ES-I3 (cell line): ENCODE measurements at regions not wholly inside any gene's neighbourhood (a gene's known extent, or its start where the extent isn't known, plus 50 kb on each side); places are given as distances from the start of the nearest gene placed in this dataset.

ENCODE experiments used
- H3K36me3 ChIP-seq: 2 replicates; pipeline ENCODE4 v1.6.1; 2013; ENCODE audit warnings: mild to moderate bottlenecking, low read length, control low read depth, moderate library complexity; ENCODE audit not compliant: insufficient read depth
- H3K4me1 ChIP-seq: 2 replicates; pipeline ENCODE4 v1.6.1; 2013; ENCODE audit warnings: mild to moderate bottlenecking, control low read depth, low read length; ENCODE audit not compliant: insufficient read depth
- H3K9ac ChIP-seq: 2 replicates; pipeline ENCODE4 v1.6.1; 2013; ENCODE audit warnings: low read depth, mild to moderate bottlenecking, low read length, moderate library complexity
- H3K9me3 ChIP-seq: 2 replicates; pipeline ENCODE4 v1.6.1; 2013; ENCODE audit warnings: mild to moderate bottlenecking, low read length, moderate library complexity; ENCODE audit not compliant: control insufficient read depth, insufficient read depth

DNA sequence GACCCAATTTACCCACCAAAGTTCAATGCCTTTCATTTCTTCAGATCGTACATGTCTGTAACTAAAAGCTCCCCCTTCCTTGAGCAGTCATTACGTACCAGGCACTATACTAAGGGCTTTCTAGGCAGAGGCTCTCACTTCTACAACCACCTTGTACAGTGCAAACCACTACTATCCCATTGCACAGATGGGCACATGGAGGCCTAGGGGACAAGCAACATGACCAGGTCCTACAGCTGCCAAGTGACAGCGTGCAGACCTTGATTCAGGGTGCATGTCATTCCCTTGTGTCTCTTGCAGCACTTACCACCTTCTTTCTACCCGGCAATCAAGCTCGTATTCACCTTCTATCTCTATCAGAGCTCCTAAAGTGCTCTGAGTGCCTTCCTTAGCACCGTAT, 382.7 kb downstream of the SOX9 start:
- Histone ChIP-seq H3K4me1 (peaks cover 27% of the 10 kb centered on the region), H3K9ac (no peak overlapping the region), H3K36me3 (no peaks in the 10 kb centered on the region)

DNA sequence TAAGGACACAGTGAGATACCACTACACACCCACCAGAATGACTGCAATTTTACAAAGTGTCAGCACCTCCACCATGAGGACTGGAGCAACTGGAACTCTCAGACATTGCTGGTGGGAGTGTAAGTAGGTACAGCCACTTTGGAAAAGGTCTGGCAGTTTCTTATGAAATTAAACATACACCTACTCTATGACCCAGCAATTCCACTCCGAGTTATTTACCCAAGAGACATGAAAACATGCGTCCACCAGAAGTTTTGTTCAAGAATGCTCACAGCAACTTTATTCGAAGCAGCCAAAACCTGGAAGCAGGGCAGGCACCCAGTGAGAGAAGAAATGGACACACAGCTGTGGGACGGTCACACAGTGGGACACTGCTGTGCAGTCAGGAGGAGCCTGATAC, 384.0 kb downstream of the SOX9 start:
- H3K9me3 ChIP-seq = peaks cover 3% of the 10 kb centered on the region; the same call in 1 of the 2 replicates
- H3K36me3 ChIP-seq = no peaks in the 10 kb centered on the region
- H3K9ac ChIP-seq = no peak overlapping the region
- peaks cover 27% of the 10 kb centered on the region for H3K4me1 ChIP-seq

More for the DNA sequence above, 382.7 kb downstream of the SOX9 start:
- H3K9me3 ChIP-seq = peaks cover 3% of the 10 kb centered on the region; the same call in 1 of the 2 replicates

DNA sequence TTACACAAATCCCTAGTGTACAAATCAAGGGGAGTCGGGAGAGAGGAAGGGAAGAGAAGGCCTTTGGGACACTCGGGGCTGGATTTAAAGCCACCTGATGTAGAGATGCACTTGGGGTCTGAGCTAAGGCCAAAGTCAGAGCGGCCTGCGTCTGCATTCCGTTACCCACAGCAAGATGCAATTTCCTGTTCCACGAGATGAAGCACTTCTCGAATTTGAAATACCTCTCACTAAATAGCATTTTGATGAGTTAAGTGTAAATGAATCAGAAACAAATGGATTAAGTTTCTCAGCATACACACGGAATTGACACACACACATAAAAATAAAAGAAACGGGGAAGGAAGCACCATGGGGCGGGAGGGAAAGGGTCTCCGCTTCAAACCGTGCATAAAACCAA, 386.0 kb downstream of the SOX9 start:
- no peak overlapping the region for H3K9ac ChIP-seq
- peaks cover 3% of the 10 kb centered on the region; the same call in 1 of the 2 replicates for H3K9me3 ChIP-seq
- H3K36me3 ChIP-seq = no peaks in the 10 kb centered on the region
- H3K4me1 ChIP-seq = peaks cover 33% of the 10 kb centered on the region

DNA sequence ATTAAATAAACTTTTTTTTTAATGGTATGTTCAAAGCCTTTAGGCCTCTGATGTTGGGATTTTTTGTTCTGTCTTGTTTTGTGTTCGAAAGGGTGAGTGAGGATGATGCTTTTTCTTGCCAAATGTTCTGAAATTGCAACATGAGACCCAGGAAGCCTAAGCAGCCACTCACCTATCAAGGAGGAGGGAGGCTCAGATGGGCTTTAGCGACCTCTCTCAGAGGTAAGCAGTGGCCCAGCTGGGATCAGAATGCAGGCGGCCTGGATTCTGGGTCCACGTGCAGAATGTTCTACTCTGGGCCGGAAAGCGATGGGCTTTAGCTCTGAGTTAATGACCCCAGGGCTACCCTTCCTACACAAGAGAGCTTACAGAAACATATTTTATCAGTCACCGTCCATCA, 386.6 kb downstream of the SOX9 start:
- Histone ChIP-seq H3K4me1 (peaks cover 28% of the 10 kb centered on the region), H3K36me3 (no peaks in the 10 kb centered on the region), H3K9me3 (peaks cover 3% of the 10 kb centered on the region; the same call in 1 of the 2 replicates), H3K9ac (no peak overlapping the region)

DNA sequence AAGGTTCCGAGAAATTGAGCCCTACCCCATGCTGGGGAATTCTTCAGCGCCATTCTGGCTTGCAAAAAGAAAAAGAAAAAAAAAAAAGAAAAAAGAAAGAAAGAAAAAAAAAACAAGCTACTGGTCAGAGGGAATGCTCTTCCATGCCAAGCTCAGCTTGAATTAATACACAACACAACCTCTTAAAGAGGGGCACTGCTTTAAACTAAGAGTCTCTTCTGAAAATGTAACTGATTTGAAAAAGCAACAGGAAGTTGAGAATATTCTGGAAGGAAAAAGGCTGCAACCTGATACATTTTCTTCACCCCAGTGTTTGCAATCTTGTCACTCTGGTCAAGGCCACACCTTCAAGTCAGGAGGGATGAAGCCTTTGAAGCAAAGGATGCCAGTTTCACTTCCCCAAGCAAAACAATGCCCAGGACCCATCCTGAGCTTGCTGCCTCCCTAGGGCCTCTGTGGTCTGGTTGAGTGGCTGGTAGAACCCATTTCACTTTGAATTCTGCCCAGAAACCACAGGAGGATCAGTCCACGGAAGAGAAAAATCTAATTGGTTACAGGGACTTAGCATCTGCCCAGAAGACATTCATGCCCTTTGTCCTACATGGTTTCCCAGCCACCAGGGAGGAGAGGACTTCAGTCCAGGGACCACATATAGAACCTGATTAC, 389.7 kb downstream of the SOX9 start:
- peaks cover 34% of the 10 kb centered on the region for H3K4me1 ChIP-seq
- H3K36me3 ChIP-seq = no peaks in the 10 kb centered on the region
- no peak overlapping the region for H3K9ac ChIP-seq
- H3K9me3 ChIP-seq = no peaks in the 10 kb centered on the region

DNA sequence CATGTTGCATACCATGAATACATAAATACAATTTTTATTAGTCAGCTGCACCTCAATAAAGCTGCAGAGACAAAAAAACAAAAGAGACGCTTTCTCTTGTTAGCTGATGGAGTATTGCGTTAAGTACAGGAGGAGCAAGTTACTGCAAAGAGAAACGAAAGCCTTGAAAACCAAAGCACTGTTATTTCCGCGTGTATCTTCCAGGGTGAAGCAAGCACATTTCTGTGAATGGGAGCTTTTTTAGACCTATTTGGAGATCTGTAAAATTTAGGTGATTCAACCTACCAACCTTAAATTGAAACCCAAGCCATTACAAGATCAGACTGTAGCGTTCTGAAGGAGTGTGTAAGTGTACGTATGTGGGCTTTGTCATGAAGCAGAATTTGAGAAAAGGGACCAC, 390.4 kb downstream of the SOX9 start:
- H3K36me3 ChIP-seq = no peaks in the 10 kb centered on the region
- peaks cover 37% of the 10 kb centered on the region for H3K4me1 ChIP-seq
- no peaks in the 10 kb centered on the region for H3K9me3 ChIP-seq
- H3K9ac ChIP-seq = no peak overlapping the region

DNA sequence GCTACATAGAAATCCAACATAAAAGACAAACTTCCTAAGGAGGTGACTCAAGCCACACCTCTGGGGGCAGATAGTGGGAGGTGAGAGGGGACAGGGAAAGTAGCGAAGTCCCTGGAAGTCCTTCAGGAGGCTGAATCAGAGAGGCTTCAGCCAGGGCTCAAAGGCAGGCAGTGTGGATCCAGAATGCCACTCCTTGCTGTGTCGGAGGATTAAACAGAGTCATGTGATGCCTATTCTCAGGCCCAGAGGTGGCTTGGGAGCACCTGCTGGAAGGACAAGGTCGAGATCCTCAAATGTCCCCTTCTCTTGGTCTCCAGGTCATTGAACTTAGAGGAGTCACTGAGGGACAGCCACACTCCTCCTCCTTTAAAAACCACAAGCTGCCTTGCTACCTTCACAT, 391.1 kb downstream of the SOX9 start:
- Histone ChIP-seq H3K4me1 (peaks cover 39% of the 10 kb centered on the region), H3K9ac (no peak overlapping the region), H3K36me3 (no peaks in the 10 kb centered on the region), H3K9me3 (no peaks in the 10 kb centered on the region)

DNA sequence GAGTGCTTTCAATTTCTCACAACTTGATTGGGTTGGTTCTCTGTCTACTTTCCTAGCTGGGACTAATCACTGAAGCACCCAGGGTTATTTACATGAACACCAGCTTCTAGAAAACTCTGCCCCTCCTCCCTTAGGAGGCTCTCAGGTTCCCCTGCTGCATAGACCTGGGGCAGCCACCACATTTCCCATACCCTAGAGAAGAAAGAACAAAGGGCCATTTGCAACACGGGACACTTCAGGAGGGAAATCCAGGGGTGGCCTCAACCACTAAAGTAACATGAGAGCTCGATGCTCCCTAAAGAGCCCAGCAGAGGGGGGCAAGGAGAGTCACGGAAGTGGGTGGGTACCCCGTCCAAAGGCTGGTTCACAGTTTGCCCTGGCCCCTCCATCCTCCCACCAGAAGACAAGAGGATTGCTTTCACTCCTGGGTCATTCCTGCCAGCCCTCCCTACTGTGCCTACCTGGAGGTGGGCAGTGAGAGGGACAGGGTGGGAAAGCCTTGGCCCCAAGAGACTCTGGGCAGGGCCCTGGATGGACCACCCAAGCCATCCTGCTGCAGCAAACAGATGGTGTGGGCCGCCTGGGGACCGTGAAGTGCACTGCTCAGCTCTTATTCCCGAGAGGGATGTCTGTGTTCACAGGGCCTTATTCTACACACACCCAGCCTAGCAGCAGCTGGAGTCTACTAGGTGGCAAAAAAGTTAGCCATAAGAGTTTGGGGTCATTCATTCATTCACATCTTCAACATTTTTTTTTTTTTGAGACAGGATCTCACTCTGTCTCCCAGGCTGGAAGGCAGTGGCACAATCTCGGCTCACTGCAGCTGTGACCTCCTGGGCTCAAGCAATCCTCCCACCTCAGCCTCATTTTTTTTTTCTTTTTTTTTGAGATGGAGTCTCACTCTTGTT, 392.1 kb downstream of the SOX9 start:
- Histone ChIP-seq H3K36me3 (no peaks in the 10 kb centered on the region), H3K9me3 (no peaks in the 10 kb centered on the region), H3K4me1 (peaks cover 41% of the 10 kb centered on the region), H3K9ac (no peak overlapping the region)

DNA sequence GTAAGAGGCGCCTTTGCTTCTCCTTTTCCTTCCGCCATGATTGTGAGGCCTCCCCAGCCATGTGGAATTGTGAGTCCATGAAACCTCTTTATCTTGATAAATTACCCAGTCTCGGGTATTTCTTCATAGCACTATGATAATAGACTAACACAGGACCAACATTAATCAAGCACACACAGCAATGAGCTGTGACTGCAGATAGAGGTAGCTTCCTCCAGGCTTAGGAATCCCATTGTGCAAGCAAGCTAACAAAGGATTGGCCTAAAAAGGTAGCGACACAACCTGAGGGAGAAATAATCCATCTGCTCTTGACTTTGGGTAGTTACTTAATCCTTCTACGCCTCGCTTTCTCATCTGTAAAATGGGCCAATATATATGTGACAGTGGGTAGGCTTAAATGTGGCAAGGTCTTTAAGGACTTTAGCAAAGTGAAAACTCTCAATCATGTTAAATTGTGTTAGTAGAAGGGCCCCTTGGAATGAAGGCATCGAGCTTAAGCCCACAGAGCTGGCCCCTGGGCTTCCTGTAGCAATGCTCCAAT, 393.6 kb downstream of the SOX9 start:
- no peaks in the 10 kb centered on the region for H3K36me3 ChIP-seq
- H3K9ac ChIP-seq = no peak overlapping the region
- H3K9me3 ChIP-seq = no peaks in the 10 kb centered on the region
- H3K4me1 ChIP-seq = peaks cover 54% of the 10 kb centered on the region

DNA sequence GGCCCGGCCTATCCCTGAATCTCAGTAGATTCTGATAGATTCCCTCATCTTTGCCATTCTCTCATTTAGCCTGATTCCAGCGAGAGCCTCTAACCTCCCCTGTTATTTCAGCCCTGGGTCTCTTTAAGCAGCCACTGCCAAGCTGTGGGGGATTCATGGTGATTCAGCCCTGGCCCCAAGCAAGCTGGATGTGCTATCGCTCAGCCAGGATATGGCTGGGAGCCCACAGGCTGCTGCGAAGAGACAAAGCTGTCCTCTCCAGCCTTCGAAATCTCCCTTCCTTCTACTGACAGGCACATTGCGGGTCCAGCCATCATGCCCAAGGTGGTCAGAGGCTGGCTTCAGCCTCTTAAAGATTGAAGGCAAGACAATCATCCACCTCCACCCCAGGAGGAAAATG, 394.1 kb downstream of the SOX9 start:
- no peaks in the 10 kb centered on the region for H3K9me3 ChIP-seq
- peaks cover 53% of the 10 kb centered on the region for H3K4me1 ChIP-seq
- H3K9ac ChIP-seq = no peak overlapping the region
- H3K36me3 ChIP-seq = no peaks in the 10 kb centered on the region

DNA sequence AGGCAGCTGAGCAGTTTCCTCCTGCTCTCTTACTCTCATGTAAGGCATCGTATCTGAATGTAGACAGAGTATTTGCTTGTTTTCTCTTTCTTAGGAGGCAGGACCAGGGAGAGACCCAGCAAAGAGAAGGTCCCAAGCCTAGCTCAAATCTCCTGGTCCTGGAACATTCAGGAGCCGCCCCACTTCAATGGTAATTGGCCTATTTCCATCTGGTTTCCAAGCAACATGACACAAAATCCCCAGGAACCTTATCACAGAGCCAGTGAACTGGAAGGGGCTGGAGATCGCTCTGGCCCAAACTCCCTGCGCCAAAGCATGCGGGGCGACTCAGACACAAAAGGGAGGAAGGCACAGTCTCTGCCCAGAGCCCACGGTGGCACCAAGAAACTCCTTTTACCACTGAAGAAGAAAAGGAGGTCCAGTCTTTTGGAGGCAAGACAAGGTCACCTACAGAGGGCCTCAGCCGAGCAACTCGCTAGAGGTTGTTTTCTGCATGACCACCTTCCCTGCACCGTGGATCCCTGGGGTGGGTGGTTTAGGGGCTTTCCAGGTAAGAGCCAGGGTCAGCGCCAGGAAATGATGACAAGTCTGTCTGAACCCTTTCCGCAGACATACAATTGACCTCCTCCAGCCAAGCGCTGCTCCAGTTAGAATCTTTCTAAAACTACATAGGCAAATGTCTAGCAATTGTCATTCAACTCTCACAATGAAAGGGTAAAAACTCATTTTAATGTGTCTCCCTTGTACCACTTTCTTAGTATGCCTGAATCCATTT, 394.7 kb downstream of the SOX9 start:
- no peaks in the 10 kb centered on the region for H3K9me3 ChIP-seq
- peaks cover 47% of the 10 kb centered on the region for H3K4me1 ChIP-seq
- H3K9ac ChIP-seq = no peak overlapping the region
- H3K36me3 ChIP-seq = no peaks in the 10 kb centered on the region

DNA sequence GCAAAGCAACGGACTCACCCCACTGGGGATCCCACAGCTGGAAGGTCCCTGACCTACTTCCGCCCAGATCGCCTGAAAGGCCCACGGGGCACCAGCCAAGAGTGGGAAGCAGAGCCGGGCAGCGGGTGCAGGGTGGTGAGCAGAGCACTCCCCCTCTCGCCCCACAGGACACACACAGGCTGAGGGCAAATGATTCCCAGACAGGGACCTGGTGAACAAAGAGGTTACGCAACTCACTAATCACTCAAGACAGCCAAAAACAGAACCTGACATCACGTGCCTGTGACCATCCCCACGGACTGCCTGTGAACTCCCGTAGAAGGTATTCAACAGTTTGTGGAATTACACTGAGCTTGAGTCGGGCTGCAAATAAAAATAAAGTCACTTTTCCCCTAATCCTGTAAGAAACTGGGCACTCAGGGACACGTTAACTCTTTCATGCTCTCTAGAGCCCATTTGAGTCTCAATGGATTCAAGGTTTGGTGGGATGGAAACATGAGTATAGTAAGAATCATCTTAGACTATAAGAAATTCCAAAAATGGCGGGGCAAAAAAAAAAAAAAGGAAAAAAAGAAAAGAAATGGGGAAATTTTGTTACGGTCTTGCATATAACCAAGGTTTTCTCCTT, 396.1 kb downstream of the SOX9 start:
- H3K36me3 ChIP-seq = no peaks in the 10 kb centered on the region
- no peak overlapping the region for H3K9ac ChIP-seq
- no peaks in the 10 kb centered on the region for H3K9me3 ChIP-seq
- peaks cover 41% of the 10 kb centered on the region for H3K4me1 ChIP-seq

DNA sequence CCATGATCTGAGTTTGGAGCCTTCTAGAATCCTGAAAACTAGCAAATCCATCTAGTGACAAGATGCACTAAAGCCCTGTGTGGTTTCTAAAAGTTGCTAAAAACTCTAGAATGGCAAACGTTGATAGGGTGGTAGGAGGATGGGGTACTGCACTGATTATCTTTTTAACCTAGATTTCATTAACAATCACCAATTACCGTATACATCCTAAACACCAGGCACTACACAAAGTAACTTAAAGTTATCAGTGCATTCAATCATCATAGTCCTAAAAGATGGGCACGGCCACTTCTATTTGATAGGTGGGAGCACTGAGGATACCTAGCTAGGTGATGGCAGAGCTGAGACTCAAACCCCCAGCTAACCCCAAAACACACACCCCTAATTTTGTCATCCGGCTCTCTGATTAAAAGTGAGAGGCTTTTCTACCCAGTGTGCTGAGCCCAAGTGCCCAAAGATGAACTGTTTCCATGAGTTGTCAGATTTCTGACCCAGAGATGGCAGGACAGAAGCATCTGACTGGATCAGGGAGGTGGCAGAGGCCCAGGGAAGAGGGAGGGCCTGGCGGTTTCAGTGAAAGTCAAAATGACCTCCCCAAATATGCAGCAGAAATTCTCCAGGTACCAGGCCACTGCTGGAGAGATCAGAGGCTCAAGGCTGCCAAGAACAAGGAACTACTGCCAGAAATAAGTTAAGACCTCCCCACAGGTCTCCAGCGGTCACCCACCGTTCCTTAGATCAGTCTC, 396.8 kb downstream of the SOX9 start:
- Histone ChIP-seq H3K9me3 (no peaks in the 10 kb centered on the region), H3K4me1 (peaks cover 41% of the 10 kb centered on the region), H3K9ac (no peak overlapping the region)

More for the DNA sequence above, 396.8 kb downstream of the SOX9 start:
- H3K36me3 ChIP-seq = no peaks in the 10 kb centered on the region
